Neuronal stem cell (in vitro differentiated cells): ENCODE measurements at regions not wholly inside any gene's neighbourhood (a gene's known extent, or its start where the extent isn't known, plus 50 kb on each side); places are given as distances from the start of the nearest gene placed in this dataset.

ENCODE experiments used
- DNase-seq: peaks from one replicate; pipeline ENCODE4 v3.0.0-alpha.2; 2013; ENCODE audit warnings: low spot score
- H2AFZ ChIP-seq: one replicate; pipeline ENCODE4 v1.6.1; 2013; ENCODE audit warnings: mild to moderate bottlenecking, low read length, inconsistent platforms
- H2AK5ac ChIP-seq: 2 replicates; pipeline ENCODE4 v1.6.1; 2013; ENCODE audit warnings: low read depth, mild to moderate bottlenecking, inconsistent platforms, low read length, moderate library complexity, mixed read lengths
- H2BK120ac ChIP-seq: 2 replicates; pipeline ENCODE4 v1.6.1; 2013; ENCODE audit warnings: low read depth, mild to moderate bottlenecking, inconsistent platforms, low read length, moderate library complexity, mixed read lengths
- H2BK12ac ChIP-seq: one replicate; pipeline ENCODE4 v1.6.1; 2013; ENCODE audit warnings: low read length, inconsistent platforms
- H2BK15ac ChIP-seq: 2 replicates; pipeline ENCODE4 v1.6.1; 2013; ENCODE audit warnings: mild to moderate bottlenecking, low read length, inconsistent platforms, mixed read lengths
- H2BK5ac ChIP-seq: one replicate; pipeline ENCODE4 v1.6.1; 2013; ENCODE audit warnings: inconsistent platforms, mild to moderate bottlenecking, low read length, moderate library complexity
- H3K14ac ChIP-seq: one replicate; pipeline ENCODE4 v1.6.1; 2013; ENCODE audit warnings: low read length, inconsistent platforms
- H3K18ac ChIP-seq: 2 replicates; pipeline ENCODE4 v1.6.1; 2013; ENCODE audit warnings: low read length, inconsistent platforms
- H3K23ac ChIP-seq: 2 replicates; pipeline ENCODE4 v1.6.1; 2013; ENCODE audit warnings: low read depth, mild to moderate bottlenecking, mixed read lengths, low read length, inconsistent platforms; ENCODE audit not compliant: poor library complexity
- H3K27ac ChIP-seq: replicated peaks from 3 replicates; pipeline ENCODE4 v1.5.1; 2013; ENCODE audit warnings: low read length, inconsistent platforms
- H3K27me3 ChIP-seq, 3 experiments: 2 replicates each; pipeline ENCODE4 v1.6.1; 2013; ENCODE audit warnings: low read length in 3 of 3, mild to moderate bottlenecking in 2 of 3, inconsistent platforms in 1 of 3, low read depth in 1 of 3, mixed read lengths in 1 of 3, moderate library complexity in 1 of 3; ENCODE audit not compliant: control insufficient read depth in 3 of 3, insufficient read depth in 3 of 3
- H3K36me3 ChIP-seq, 2 donors: replicated peaks in 1 of 2; 2 replicates each; pipeline ENCODE4 v1.6.1; 2013; ENCODE audit warnings: low read length in 2 of 2; ENCODE audit not compliant: control insufficient read depth in 2 of 2, insufficient read depth in 2 of 2
- H3K4ac ChIP-seq: 2 replicates; pipeline ENCODE4 v1.6.1; 2013; ENCODE audit warnings: inconsistent platforms, mild to moderate bottlenecking, low read length, moderate library complexity
- H3K4me1 ChIP-seq, 2 donors: 1 replicate in 1 of 2; 2 replicates in 1 of 2; pipeline ENCODE4 v1.6.1; 2013; ENCODE audit warnings: low read length in 2 of 2, low read depth in 1 of 2; ENCODE audit not compliant: control insufficient read depth in 2 of 2, insufficient read depth in 1 of 2
- H3K4me2 ChIP-seq: one replicate; pipeline ENCODE4 v1.6.1; 2013; ENCODE audit warnings: mild to moderate bottlenecking, low read length, inconsistent platforms; ENCODE audit not compliant: insufficient read depth, poor library complexity, severe bottlenecking
- H3K4me3 ChIP-seq, 2 donors: 2 replicates each; pipeline ENCODE4 v1.5.1; 2013; ENCODE audit warnings: low read length in 2 of 2, mild to moderate bottlenecking in 2 of 2, inconsistent platforms in 1 of 2, moderate library complexity in 1 of 2
- H3K79me1 ChIP-seq: one replicate; pipeline ENCODE4 v1.6.1; 2013; ENCODE audit warnings: low read depth, mild to moderate bottlenecking, inconsistent platforms, low read length, moderate library complexity
- H3K9ac ChIP-seq: one replicate; pipeline ENCODE4 v1.6.1; 2013; ENCODE audit warnings: mild to moderate bottlenecking, low read depth, low read length, inconsistent platforms; ENCODE audit not compliant: poor library complexity
- H3K9me3 ChIP-seq, 2 donors: replicated peaks in 1 of 2; 2 replicates each; pipeline versions ENCODE3 to v1.6.1; 2013; ENCODE audit warnings: low read length in 2 of 2, mild to moderate bottlenecking in 2 of 2, inconsistent platforms in 1 of 2, low read depth in 1 of 2, mixed read lengths in 1 of 2, moderate library complexity in 1 of 2; ENCODE audit not compliant: control insufficient read depth in 2 of 2, insufficient read depth in 1 of 2
- H4K8ac ChIP-seq: one replicate; pipeline ENCODE4 v1.6.1; 2013; ENCODE audit warnings: low read depth, mild to moderate bottlenecking, inconsistent platforms, low read length, moderate library complexity
- H4K91ac ChIP-seq: one replicate; pipeline ENCODE4 v1.6.1; 2013; ENCODE audit warnings: low read length, low read depth, mild to moderate bottlenecking, inconsistent platforms; ENCODE audit not compliant: poor library complexity
- WGBS, 2 donors: extraction: QIAGEN DNeasy Blood & Tissue Kit; methylation state at CpG; one replicate each; pipeline ENCODE4 v1.1.7; 2013; ENCODE audit warnings: missing lambda C conversion rate in 2 of 2, mixed read lengths in 1 of 2; ENCODE audit not compliant: insufficient read length in 2 of 2, insufficient replicate concordance in 1 of 2; ENCODE audit errors: extremely low coverage in 2 of 2; 5-methylcytosine and 5-hydroxymethylcytosine counted together

DNA sequence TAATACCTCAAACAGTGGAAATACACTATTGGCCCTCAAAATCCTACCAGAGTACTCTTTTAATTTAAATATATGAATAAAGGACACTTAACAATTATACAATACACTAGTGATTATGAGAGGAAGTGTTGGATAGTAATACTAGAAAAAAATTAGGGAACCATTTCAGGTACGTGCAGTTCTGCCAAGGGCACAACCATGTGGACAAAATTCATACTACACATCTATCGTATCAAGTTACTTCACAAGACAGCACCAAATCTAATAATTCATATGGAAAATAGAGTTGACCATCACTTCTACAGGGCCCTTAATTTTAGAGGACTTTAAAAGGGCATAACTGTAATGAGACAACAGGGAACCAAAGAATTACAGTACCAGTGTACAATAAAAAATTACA is 69.2 kb upstream of the ZCCHC13 start:
- H3K18ac ChIP-seq, result no peak overlapping the region
- no peak overlapping the region for H2BK120ac ChIP-seq
- H2BK12ac ChIP-seq, result no peak overlapping the region
- H3K79me1 ChIP-seq, result no peaks in the 10 kb centered on the region
- peaks cover 0 to 25% of the 10 kb centered on the region in 2 donors for H3K36me3 ChIP-seq
- no peak overlapping the region for H2AK5ac ChIP-seq
- no peaks in the 10 kb centered on the region for H3K4me1 ChIP-seq
- H3K14ac ChIP-seq, result no peak overlapping the region
- no peaks in the 10 kb centered on the region for H3K9me3 ChIP-seq
- H3K4me3 ChIP-seq, result no peak overlapping the region
- H3K23ac ChIP-seq, result no peak overlapping the region
- H2AFZ ChIP-seq, result no peak overlapping the region
- no peak overlapping the region for H3K4me2 ChIP-seq
- H3K27ac ChIP-seq, result no peak overlapping the region
- no peaks in the 10 kb centered on the region for H3K27me3 ChIP-seq
- H3K4ac ChIP-seq, result no peak overlapping the region
- no peak overlapping the region for H3K9ac ChIP-seq
- H2BK5ac ChIP-seq, result no peak overlapping the region
- no CpG with 5 or more reads among the region's 2 CpGs for WGBS, 2 donors
- DNase-seq, result no peak
- no peak overlapping the region for H2BK15ac ChIP-seq
- no peak overlapping the region for H4K8ac ChIP-seq
- H4K91ac ChIP-seq, result no peak overlapping the region

GRCh38 chrX:74232859-74233258 is 71.1 kb upstream of the ZCCHC13 start:
- no peak for DNase-seq
- no CpG with 5 or more reads among the region's 3 CpGs for WGBS, 2 donors

GRCh38 chrX:74231625-74232024 is 72.4 kb upstream of the ZCCHC13 start:
- H3K4me2 ChIP-seq, result no peak overlapping the region
- H3K9me3 ChIP-seq, result peaks cover 0 to 5% of the 10 kb centered on the region in 2 donors
- no peak overlapping the region for H2BK12ac ChIP-seq
- H3K14ac ChIP-seq, result no peak overlapping the region
- H2BK5ac ChIP-seq, result no peak overlapping the region
- H3K27me3 ChIP-seq, result no peaks in the 10 kb centered on the region
- no peaks in the 10 kb centered on the region for H3K79me1 ChIP-seq
- no peak overlapping the region for H2BK120ac ChIP-seq
- no peak overlapping the region for H2BK15ac ChIP-seq
- H2AFZ ChIP-seq, result no peak overlapping the region
- H3K4ac ChIP-seq, result no peak overlapping the region
- no peak overlapping the region for H3K18ac ChIP-seq
- H3K9ac ChIP-seq, result no peak overlapping the region
- H4K8ac ChIP-seq, result no peak overlapping the region
- H3K23ac ChIP-seq, result no peak overlapping the region
- peaks cover 0 to 18% of the 10 kb centered on the region in 2 donors for H3K36me3 ChIP-seq
- WGBS, 2 donors, result no CpG with 5 or more reads among the region's 5 CpGs
- H4K91ac ChIP-seq, result no peak overlapping the region
- no peak for DNase-seq
- no peak overlapping the region for H2AK5ac ChIP-seq
- H3K4me3 ChIP-seq, result no peak overlapping the region
- no peak overlapping the region for H3K27ac ChIP-seq
- H3K4me1 ChIP-seq, result no peaks in the 10 kb centered on the region

More at GRCh38 chrX:74232859-74233258, 71.1 kb upstream of the ZCCHC13 start:
- H3K4me3 ChIP-seq, result no peak overlapping the region
- peaks cover 0 to 12% of the 10 kb centered on the region in 2 donors for H3K36me3 ChIP-seq
- no peak overlapping the region for H2AK5ac ChIP-seq
- H3K4me1 ChIP-seq, result no peaks in the 10 kb centered on the region
- no peak overlapping the region for H2BK15ac ChIP-seq
- no peak overlapping the region for H3K4me2 ChIP-seq
- H3K14ac ChIP-seq, result no peak overlapping the region
- peaks cover 0 to 4% of the 10 kb centered on the region in 2 donors for H3K9me3 ChIP-seq
- H3K23ac ChIP-seq, result no peak overlapping the region
- H4K91ac ChIP-seq, result no peak overlapping the region
- H3K9ac ChIP-seq, result no peak overlapping the region
- H2AFZ ChIP-seq, result no peak overlapping the region
- H4K8ac ChIP-seq, result no peak overlapping the region
- no peak overlapping the region for H3K18ac ChIP-seq
- H2BK12ac ChIP-seq, result no peak overlapping the region
- no peak overlapping the region for H3K4ac ChIP-seq
- H3K27me3 ChIP-seq, result no peaks in the 10 kb centered on the region
- no peak overlapping the region for H3K27ac ChIP-seq
- H3K79me1 ChIP-seq, result no peaks in the 10 kb centered on the region
- H2BK120ac ChIP-seq, result no peak overlapping the region
- H2BK5ac ChIP-seq, result no peak overlapping the region

GRCh38 chrX:74230094-74230493 is 73.9 kb upstream of the ZCCHC13 start:
- H4K91ac ChIP-seq, result no peak overlapping the region
- no peak overlapping the region for H2BK12ac ChIP-seq
- H3K36me3 ChIP-seq, result peaks cover 0 to 29% of the 10 kb centered on the region in 2 donors
- no peak overlapping the region for H2AFZ ChIP-seq
- no peak overlapping the region for H3K23ac ChIP-seq
- no peak overlapping the region for H3K18ac ChIP-seq
- H3K9me3 ChIP-seq, result peaks cover 0 to 14% of the 10 kb centered on the region in 2 donors
- H2AK5ac ChIP-seq, result no peak overlapping the region
- no peaks in the 10 kb centered on the region for H3K79me1 ChIP-seq
- no peak overlapping the region for H3K4me2 ChIP-seq
- no peak overlapping the region for H3K9ac ChIP-seq
- no peak overlapping the region for H2BK5ac ChIP-seq
- no peak overlapping the region for H3K4ac ChIP-seq
- DNase-seq, result no peak
- no peaks in the 10 kb centered on the region for H3K4me1 ChIP-seq
- H2BK120ac ChIP-seq, result no peak overlapping the region
- no peak overlapping the region for H3K14ac ChIP-seq
- H2BK15ac ChIP-seq, result no peak overlapping the region
- no peak overlapping the region for H3K27ac ChIP-seq
- H3K27me3 ChIP-seq, result no peaks in the 10 kb centered on the region
- H3K4me3 ChIP-seq, result no peak overlapping the region
- H4K8ac ChIP-seq, result no peak overlapping the region
